NCI-H128 (cell line): ENCODE measurements at regions not wholly inside any gene's neighbourhood (a gene's known extent, or its start where the extent isn't known, plus 50 kb on each side); places are given as distances from the start of the nearest gene placed in this dataset.

Experiments used
- DNase-seq: peaks from one replicate; lab custom pipeline; 2025; ENCODE audit not compliant: unreplicated experiment; lab: John Stamatoyannopoulos, UW

GRCh38 chr14:101340556-101340955 lies 220.7 kb upstream of the DIO3 start:
- no peak for DNase-seq

- no peak for DNase-seq
Observed at GRCh38 chr14:101347893-101348777, 213.2 kb upstream of the DIO3 start.

- no peak for DNase-seq
Observed at GRCh38 chr14:101349108-101349507, 212.2 kb upstream of the DIO3 start.

- no peak for DNase-seq
Observed at GRCh38 chr14:101350021-101350420, 211.3 kb upstream of the DIO3 start.

GRCh38 chr14:101350691-101351090 lies 210.6 kb upstream of the DIO3 start:
- no peak for DNase-seq

GRCh38 chr14:101351146-101351545 lies 210.1 kb upstream of the DIO3 start:
- DNase-seq = no peak

GRCh38 chr14:101351769-101352168 lies 209.5 kb upstream of the DIO3 start:
- DNase-seq = no peak

GRCh38 chr14:101352567-101352966 lies 208.7 kb upstream of the DIO3 start:
- no peak for DNase-seq

GRCh38 chr14:101353422-101353821 lies 207.9 kb upstream of the DIO3 start:
- DNase-seq = no peak

- DNase-seq = no peak
Observed at GRCh38 chr14:101354726-101355125, 206.6 kb upstream of the DIO3 start.

GRCh38 chr14:101355284-101355683 lies 206.0 kb upstream of the DIO3 start:
- no peak for DNase-seq

- DNase-seq = no peak
Observed at GRCh38 chr14:101357038-101357437, 204.3 kb upstream of the DIO3 start.

GRCh38 chr14:101357559-101358319 lies 203.6 kb upstream of the DIO3 start:
- no peak for DNase-seq

- no peak for DNase-seq
Observed at GRCh38 chr14:101358320-101359125, 202.8 kb upstream of the DIO3 start.

GRCh38 chr14:101359221-101360053 lies 201.9 kb upstream of the DIO3 start:
- DNase-seq = no peak

- no peak for DNase-seq
Observed at GRCh38 chr14:101360054-101360911, 201.0 kb upstream of the DIO3 start.

GRCh38 chr14:101361044-101361443 lies 200.3 kb upstream of the DIO3 start:
- DNase-seq = no peak

GRCh38 chr14:101361451-101362433 lies 199.6 kb upstream of the DIO3 start:
- no peak for DNase-seq
